Dermis microvascular lymphatic vessel endothelial cell (primary cell): ENCODE measurements at regions not wholly inside any gene's neighbourhood (a gene's known extent, or its start where the extent isn't known, plus 50 kb on each side); places are given as distances from the start of the nearest gene placed in this dataset.
"Not testable (repeated sequence)": the region's sequence is repeated elsewhere in the genome, so short reads cannot be mapped to it uniquely, and the experiment has no call there.

Experiments used
- DNase-seq, 2 donors: peaks; one replicate each; pipeline versions ENCODE4 v3.0.0 to v3.0.0-alpha.2; 2010; ENCODE audit warnings: low read depth in 2 of 2

- DNase-seq = no peak
Observed at GRCh38 chr11:82536706-82537105, 197.0 kb downstream of the FAM181B start.

- no peak for DNase-seq
Observed at GRCh38 chr11:82533628-82534327, 199.9 kb downstream of the FAM181B start.

GRCh38 chr11:82529936-82530335 lies 203.7 kb downstream of the FAM181B start:
- DNase-seq = no peak

- DNase-seq = no peak
Observed at GRCh38 chr11:82527081-82527584, 206.5 kb downstream of the FAM181B start.

GRCh38 chr11:82523141-82523540 lies 210.5 kb downstream of the FAM181B start:
- DNase-seq = no peak

- no peak for DNase-seq
Observed at GRCh38 chr11:82521427-82521826, 212.2 kb downstream of the FAM181B start.

- DNase-seq = no peak
Observed at GRCh38 chr11:82507288-82507687, 226.4 kb downstream of the FAM181B start.

GRCh38 chr11:82505379-82505778 lies 228.3 kb downstream of the FAM181B start:
- DNase-seq = no peak

GRCh38 chr11:82501174-82501573 lies 232.5 kb downstream of the FAM181B start:
- not testable (repeated sequence) for DNase-seq

- DNase-seq = no peak
Observed at GRCh38 chr11:82494988-82495432, 238.7 kb downstream of the FAM181B start.

GRCh38 chr11:82474876-82475275 lies 258.8 kb downstream of the FAM181B start:
- DNase-seq = no peak

GRCh38 chr11:82465481-82465880 lies 268.2 kb downstream of the FAM181B start:
- DNase-seq = no peak

GRCh38 chr11:82462608-82463242 lies 270.9 kb downstream of the FAM181B start:
- no peak for DNase-seq

GRCh38 chr11:82458761-82459160 lies 274.9 kb downstream of the FAM181B start:
- DNase-seq = no peak

GRCh38 chr11:82458147-82458546 lies 275.5 kb downstream of the FAM181B start:
- DNase-seq = no peak

GRCh38 chr11:82450996-82451395 lies 282.7 kb downstream of the FAM181B start:
- no peak for DNase-seq

- DNase-seq = no peak
Observed at GRCh38 chr11:82406611-82407010, 327.1 kb downstream of the FAM181B start.

GRCh38 chr11:82405421-82405820 lies 328.2 kb downstream of the FAM181B start:
- DNase-seq = no peak

- DNase-seq = no peak
Observed at GRCh38 chr11:82404981-82405380, 328.7 kb downstream of the FAM181B start.

- DNase-seq = no peak
Observed at GRCh38 chr11:82403640-82404305, 329.9 kb downstream of the FAM181B start.

GRCh38 chr11:82398300-82398815 lies 335.3 kb downstream of the FAM181B start:
- DNase-seq = no peak

GRCh38 chr11:82396639-82397038 lies 337.0 kb downstream of the FAM181B start:
- DNase-seq = not testable (repeated sequence)
